Fibroblast of gingiva (primary cell): ENCODE measurements at regions not wholly inside any gene's neighbourhood (a gene's known extent, or its start where the extent isn't known, plus 50 kb on each side); places are given as distances from the start of the nearest gene placed in this dataset.
"Not testable (repeated sequence)": the region's sequence is repeated elsewhere in the genome, so short reads cannot be mapped to it uniquely, and the experiment has no call there.

Experiments
- DNase-seq: peaks from one replicate; pipeline ENCODE4 v3.0.0-alpha.2; 2011; ENCODE audit warnings: low read depth

- not testable (repeated sequence) for DNase-seq
These were observed 759.4 kb downstream of the TTLL7 start for GRCh38 chr1:83239568-83239967.

DNA sequence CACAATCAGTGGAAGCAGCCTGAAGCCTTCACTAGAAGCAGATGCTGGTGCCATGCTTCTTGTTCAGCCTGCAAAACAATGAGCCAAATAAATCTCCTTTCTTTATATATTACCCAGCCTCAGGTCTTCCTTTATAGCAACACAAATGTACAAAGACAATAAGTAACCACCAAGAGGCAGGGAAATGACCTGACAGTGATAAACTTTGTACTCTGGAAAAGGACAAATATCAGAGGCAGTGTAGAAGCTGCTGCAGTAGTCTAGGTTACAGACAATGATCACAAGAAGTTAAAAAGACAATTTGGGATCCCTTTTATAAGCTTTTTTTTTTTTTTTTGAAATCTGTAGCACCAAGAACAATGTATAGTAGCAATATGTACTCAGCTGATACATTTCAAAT is 760.3 kb downstream of the TTLL7 start:
- DNase-seq = not testable (repeated sequence)

DNA sequence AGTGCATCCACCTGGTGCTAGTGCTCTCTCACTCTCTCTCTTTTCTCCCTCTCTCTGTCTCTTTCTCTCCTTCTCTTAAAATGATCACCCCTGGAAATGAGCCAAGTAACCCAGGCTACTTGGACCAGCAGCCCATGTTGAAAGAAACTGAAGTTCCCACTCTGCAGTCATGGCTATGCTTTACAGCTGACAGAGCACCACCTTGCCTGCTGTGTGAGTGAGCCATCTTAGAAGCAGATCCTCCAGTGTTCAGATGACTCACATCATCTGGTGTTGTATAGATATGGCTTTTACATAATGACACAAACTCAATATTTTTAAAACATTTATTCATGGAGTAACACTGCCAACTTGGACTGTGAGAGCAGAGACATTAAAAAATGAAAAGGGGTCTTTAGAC is 779.1 kb downstream of the TTLL7 start:
- DNase-seq = not testable (repeated sequence)

GRCh38 chr1:83218036-83218716 is 780.8 kb downstream of the TTLL7 start:
- DNase-seq = not testable (repeated sequence)

GRCh38 chr1:83214317-83214716 is 784.6 kb downstream of the TTLL7 start:
- not testable (repeated sequence) for DNase-seq

DNA sequence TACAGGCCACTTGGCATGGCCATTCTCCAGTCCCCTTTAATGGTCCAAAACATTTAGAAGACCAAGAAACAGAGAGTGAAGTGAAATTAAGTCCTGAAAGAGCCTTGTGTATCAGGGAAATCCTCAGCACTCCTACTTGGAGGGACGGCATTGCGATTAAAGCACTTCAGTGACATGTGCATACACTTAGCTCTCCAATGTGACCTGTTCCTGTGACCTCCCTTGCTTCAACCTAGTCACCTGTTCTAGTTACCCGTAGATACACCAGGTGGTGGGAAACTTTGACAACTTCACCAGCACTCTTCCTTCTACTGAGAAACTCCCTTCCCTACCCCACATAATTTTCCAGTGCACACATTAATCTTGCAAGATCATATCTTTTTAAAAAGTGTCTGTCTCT is 785.3 kb downstream of the TTLL7 start:
- not testable (repeated sequence) for DNase-seq

GRCh38 chr1:83212033-83212432 is 786.9 kb downstream of the TTLL7 start:
- DNase-seq = not testable (repeated sequence)

DNA sequence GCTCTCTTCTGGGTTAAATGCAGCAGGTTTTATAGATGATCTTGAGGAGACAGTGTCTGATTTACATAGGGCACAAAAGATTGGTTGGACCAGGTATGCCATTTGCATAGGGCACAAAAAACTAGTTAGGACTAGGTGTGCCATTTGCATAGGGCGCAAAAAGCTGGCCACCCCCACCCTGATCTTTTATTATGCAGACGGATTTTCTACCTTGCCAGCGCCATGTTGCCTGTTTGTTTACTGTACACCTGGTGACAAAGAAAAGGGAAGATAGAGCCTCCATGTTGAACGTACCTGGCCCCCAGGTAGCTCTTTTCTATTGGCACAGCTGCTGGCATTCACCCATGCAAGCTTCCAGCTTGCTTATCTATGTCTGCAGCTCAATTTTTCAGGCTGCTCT is 790.4 kb downstream of the TTLL7 start:
- DNase-seq = not testable (repeated sequence)

GRCh38 chr1:83194610-83195009 is 804.3 kb downstream of the TTLL7 start:
- DNase-seq = not testable (repeated sequence)

GRCh38 chr1:83182033-83182728 is 816.8 kb downstream of the TTLL7 start:
- not testable (repeated sequence) for DNase-seq

GRCh38 chr1:83180621-83181020 is 818.3 kb downstream of the TTLL7 start:
- DNase-seq = not testable (repeated sequence)

DNA sequence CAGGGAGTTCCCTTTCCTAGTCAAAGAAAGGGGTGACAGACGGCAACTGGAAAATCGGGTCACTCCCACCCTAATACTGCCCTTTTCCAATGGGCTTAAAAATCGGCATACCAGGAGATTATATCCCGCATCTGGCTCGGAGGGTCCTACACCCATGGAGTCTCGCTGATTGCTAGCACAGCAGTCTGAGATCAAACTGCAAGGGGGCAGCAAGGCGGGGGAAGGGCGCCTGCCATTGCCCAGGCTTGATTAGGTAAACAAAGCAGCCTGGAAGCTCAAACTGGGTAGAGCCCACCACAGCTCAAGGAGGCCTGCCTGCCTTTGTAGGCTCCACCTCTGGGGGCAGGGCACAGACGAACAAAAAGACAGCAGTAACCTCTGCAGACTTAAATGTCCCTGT is 831.3 kb downstream of the TTLL7 start:
- DNase-seq = not testable (repeated sequence)

DNA sequence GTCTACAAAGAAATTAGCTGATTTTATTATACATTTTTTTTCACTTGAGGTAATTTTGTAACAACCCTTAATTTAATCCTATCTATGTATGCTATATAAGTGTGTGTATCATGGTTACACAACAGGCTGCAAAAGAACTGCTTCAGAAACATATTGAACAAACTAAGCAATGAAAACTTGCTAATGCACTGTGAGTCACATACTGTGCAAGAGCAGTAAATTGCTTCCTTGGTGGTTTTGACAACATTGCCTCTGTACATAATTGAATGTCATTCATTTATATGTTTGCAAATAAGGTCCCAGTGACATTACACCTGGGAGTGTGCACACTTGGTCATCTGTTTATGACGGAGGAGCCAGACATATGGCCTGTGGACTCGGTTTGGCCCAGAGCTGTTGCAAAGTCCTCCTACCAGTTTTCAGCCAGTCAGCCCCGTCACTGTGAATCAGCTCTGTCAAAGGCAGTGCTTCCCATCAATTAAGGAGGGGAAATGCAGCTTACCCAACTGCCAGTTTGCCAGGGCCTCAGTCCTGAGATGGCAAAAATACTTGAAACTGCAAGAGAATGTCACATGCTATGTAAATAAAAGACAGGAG is 835.0 kb downstream of the TTLL7 start:
- DNase-seq = peak; percentile 54

DNA sequence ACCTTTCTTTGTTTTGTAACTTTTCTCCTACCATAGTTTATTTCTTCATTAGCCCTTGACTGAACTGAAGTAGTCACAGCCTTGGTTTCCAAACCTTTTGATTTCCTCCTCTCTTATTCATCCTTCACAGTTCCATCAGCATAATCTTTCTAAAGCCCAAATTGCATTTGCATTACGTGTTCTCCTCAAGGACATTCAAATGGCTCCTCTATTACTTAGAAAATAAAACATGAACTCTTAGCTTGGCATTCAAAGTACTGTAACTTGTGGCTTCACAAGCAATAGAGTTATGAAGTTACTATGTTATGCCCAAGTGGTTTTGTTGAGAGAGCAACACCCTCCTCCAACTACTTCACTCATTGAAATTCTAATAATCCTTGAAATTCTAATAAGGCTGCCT is 840.0 kb downstream of the TTLL7 start:
- DNase-seq = not testable (repeated sequence)

- not testable (repeated sequence) for DNase-seq
These were observed 844.6 kb downstream of the TTLL7 start for GRCh38 chr1:83154306-83154705.

DNA sequence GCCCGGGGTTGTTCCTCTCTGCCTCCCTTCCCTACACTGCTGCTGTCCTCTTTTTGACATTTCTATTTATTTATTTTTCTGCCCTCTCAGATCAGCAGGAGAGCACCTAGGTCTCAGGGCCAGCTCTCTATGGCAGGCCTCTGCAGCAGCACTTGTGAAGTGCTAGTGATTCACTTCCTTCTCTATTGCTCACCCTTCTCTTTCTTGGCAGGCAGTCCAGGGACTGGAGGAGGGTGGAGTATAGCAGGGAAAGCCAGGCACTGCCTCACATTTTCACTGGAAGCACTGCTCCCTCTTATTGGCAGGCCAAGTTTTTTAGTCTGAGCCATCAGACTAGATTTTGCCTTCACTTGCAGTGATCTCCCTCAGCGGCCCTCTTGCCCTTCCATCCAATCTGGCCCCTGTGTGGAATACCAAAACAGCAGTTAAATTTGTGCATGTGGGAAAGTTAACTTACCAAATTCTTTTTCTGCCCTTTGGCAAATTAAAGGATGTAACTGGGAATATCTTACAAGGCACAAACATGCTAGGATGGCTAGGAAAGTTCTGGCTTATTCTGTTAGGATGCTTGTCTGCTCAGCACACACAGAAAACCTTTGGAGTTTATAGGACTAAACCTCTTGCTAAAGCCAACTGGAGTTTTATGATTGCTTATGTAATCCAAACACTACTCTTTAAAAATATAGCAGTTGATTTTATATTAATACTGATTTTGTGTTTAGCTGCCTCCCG is 847.6 kb downstream of the TTLL7 start:
- peak; percentile 77 for DNase-seq

- not testable (repeated sequence) for DNase-seq
These were observed 848.5 kb downstream of the TTLL7 start for GRCh38 chr1:83150479-83150878.

DNA sequence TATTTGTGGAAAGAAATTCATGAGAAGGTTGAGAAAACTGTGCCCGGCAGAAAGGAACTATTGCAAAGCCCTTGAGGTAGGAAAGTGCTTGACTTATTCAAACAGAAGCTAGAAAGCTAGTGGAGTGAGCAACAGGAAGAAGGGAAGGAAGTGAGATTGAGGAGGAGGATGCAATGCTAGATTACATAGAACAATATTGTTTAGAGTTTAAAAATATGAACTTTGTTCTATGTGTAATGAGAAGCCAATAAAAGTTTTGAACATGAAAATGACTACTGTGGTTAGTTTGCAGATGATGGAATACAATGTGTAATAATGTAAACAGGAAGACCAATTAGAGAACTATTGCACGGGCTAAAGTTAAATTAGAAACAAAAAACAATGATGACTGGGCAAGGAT is 853.1 kb downstream of the TTLL7 start:
- not testable (repeated sequence) for DNase-seq

DNA sequence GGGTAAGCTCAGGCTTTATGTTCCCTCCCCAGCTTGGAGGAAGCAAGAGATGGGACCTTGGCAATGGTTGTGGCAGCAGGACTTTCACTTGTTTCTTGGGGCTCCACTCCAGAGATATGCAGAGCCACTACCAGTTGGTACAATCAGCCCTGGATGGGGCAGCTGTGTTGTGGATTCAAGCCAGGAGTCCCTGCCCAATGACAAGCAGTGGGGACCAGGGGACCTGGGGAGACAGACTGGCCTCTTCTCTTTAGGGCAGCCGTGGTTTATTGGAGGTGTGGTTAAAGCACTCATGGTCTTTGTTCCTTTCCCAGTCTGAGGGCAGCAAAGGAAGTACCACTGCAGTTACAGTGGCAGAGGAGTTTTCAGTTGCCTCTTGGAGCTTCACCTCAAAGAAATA is 856.1 kb downstream of the TTLL7 start:
- DNase-seq = not testable (repeated sequence)

DNA sequence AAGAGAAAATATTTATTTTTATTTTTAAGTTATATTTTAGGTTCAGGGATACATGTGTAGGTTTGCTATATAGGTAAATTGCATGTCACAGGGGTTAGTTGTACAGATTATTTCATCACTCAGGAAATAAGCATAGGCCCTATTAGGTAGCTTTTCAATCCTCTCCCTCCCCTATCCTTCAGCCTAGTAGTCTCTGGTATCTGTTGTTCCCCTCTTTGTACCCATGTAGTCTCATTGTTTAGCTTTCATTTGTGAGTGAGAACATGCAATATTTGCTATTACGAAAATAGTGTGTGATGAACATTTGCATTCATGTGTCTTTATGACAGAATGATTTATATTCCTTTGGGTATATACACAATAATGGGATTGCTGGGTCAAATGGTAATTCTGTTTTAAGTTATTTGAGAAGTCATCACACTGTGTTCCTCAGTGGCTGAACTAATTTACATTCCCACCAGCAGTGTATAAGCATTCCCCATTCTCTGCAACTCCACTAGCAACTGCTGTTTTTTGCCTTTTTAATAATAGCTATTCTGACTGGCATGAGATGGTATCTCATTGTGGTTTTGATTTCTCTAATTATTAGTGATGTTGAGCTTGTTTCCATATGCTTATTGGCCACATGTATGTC is 863.3 kb downstream of the TTLL7 start:
- not testable (repeated sequence) for DNase-seq

GRCh38 chr1:83134322-83135014 is 864.5 kb downstream of the TTLL7 start:
- DNase-seq = not testable (repeated sequence)

DNA sequence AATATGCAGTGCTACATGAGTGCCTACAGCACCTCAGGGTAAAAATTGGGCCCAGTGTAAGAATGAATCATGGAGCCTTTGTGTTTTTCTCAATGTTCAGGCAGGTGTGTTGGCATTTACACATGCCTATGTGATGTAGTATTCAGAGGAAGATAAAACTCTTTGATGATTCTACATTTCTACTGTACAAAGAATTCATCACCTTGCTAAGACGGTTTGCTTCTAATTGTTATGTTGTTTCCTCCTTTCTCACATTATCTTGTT is 867.3 kb downstream of the TTLL7 start:
- no peak for DNase-seq
